ENCODE measurements at regions not wholly inside any gene's neighbourhood (a gene's known extent, or its start where the extent isn't known, plus 50 kb on each side); places are given as distances from the start of the nearest gene placed in this dataset.

DNA sequence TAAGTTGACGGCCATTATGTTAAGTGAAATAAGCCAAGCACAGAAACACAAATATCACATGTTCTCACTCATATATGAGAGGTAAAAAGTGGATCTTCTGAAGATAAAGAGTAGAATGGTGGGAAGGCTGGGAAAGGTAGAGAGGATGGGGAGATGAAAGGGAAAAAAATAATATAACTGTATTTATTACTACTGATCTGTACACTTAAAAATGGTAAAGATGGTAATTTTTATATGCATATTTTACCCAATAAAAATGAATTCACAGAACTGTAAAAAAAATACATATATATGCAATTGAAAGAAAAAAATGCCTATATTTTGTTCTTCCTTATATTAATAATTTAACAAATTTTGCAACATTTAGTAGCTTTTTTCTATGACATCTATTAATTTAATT, 694.4 kb upstream of the MARCKS start:
- ATAC-seq (ENCODE audit: low FRiP score) (no peak), DNase-seq (ENCODE audit: low spot score) (no peak)

DNA sequence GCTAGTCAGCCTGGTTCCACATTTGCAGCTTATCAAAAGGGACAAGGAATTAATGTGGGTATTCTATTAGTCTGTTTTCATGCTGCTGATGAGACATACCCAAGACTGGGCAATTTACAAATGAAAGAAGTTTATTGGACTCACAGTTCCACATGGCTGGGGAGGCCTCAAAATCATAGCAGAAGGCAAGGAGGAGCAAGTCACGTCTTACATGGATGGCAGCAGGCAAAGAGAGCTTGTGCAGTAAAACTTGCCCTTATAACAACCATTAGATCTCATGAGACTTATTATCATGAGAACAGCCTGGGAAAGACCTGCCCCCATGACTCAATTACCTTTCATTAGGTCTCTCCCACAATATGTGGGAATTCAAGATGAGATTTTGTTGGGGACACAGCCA, 689.1 kb upstream of the MARCKS start:
- TF ChIP-seq, protein P1, sequence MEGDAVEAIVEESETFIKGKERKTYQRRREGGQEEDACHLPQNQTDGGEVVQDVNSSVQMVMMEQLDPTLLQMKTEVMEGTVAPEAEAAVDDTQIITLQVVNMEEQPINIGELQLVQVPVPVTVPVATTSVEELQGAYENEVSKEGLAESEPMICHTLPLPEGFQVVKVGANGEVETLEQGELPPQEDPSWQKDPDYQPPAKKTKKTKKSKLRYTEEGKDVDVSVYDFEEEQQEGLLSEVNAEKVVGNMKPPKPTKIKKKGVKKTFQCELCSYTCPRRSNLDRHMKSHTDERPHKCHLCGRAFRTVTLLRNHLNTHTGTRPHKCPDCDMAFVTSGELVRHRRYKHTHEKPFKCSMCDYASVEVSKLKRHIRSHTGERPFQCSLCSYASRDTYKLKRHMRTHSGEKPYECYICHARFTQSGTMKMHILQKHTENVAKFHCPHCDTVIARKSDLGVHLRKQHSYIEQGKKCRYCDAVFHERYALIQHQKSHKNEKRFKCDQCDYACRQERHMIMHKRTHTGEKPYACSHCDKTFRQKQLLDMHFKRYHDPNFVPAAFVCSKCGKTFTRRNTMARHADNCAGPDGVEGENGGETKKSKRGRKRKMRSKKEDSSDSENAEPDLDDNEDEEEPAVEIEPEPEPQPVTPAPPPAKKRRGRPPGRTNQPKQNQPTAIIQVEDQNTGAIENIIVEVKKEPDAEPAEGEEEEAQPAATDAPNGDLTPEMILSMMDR (IDR thresholded peaks at IDR 0.05), result no peak
- DNase-seq (ENCODE audit: low spot score) (no peak), ATAC-seq (ENCODE audit: low FRiP score) (no peak)

More for the DNA sequence above, 694.4 kb upstream of the MARCKS start:
- TF ChIP-seq, protein P1 (IDR thresholded peaks at IDR 0.05), result no peak

DNA sequence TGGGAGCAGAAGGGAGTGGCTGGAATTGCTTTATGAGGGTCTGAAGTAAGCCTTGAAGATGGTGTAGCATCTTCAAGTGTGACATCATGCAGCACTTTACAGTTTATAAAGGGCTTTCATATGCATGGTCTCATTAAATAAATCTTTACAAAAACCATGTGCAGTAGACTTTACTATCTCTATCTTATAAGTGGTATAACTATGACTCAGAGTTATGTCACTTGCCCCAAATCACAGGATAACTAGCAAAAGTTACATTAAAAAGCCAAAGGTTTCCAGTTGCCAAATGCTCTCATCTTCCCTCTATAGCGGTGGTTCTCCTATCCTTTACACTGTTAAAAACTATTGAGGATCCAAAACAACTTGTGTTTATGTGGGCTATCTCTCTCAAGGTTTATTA, 687.7 kb upstream of the MARCKS start:
- DNase-seq (ENCODE audit: low spot score), result no peak
- no peak for ATAC-seq (ENCODE audit: low FRiP score)
- TF ChIP-seq, protein P1 (IDR thresholded peaks at IDR 0.05), result no peak

DNA sequence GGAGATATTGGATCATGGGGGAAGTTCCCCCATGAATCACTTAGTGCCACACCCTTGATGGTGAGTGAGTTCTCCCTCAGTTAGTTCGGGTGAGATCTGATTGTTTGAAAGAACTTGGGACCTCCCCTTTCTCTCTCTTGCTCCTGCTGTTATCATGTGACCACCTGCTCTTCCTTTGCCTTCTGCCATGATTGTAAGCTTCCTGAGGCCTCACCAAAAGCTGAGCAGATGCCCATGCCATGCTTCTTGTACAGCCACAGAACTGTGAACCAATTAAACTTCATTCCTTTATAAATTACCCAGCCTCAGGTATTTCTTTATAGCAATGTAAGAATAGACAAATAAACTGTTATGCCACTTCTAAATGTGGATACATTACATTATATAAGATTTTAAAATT, 686.7 kb upstream of the MARCKS start:
- DNase-seq (ENCODE audit: low spot score), result no peak
- TF ChIP-seq, protein P1 (IDR thresholded peaks at IDR 0.05), result no peak
- ATAC-seq (ENCODE audit: low FRiP score), result no peak

DNA sequence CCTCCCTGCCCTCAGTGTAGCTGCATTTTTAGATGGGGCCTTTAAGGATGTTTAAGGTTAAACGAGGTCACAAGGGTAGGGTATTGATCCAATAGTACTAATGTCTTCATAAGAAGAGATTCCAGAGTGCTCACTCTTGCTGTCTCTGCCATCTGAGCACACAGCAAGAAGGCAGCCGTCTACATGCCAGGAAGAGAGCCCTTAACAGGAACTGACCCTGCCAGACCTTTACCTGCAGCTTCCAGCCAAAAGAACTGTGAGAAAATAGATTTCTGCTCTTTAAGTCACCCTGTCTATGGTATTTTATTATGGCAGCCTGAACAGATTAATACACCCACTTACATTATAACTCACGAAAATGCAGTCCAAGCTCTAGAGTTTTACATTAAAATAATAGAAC, 685.3 kb upstream of the MARCKS start:
- ATAC-seq (ENCODE audit: low FRiP score) (no peak), DNase-seq (ENCODE audit: low spot score) (no peak)
- TF ChIP-seq, protein P1 (IDR thresholded peaks at IDR 0.05), result no peak

DNA sequence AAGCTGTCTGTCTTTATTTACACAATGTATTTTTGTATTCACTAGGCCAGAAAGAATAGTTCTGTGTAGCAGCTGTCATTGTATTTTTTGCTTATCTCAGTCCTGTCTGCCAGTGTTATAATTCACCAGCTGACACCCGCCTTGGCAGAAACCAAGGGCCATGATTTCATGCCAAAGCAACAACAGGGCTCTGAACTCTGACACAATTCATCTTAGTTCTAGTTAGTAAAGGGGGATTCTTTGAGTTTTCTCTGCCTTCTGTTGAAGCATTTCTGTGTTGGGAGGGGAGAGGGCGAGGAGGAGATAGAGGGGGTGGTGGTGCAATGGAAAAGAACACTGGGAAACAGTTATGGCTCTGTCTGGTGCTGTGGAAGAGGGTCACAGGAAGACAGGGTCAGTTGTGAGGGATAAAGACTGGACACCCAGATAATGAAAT, 684.6 kb upstream of the MARCKS start:
- no peak for ATAC-seq (ENCODE audit: low FRiP score)
- TF ChIP-seq, protein P1 (IDR thresholded peaks at IDR 0.05), result no peak
- DNase-seq (ENCODE audit: low spot score), result no peak

DNA sequence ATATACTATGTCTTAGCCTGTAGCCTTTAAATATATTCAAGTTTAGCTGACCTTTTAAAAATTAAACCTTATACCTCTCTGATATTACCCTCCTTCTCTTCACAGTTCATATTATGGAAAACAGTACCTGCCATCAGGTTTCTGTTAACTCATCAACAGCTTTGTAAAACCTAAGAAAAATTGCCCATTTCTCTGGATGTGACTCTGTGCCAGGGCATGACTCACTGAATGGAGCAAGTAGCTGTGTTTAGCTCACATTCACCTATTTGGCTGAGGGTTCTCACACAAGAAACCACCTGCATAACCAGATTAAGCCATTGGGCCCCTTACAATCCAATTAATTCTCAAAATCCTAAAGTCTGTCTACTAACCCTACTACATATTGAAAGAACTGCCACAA, 678.8 kb upstream of the MARCKS start:
- no peak for ATAC-seq (ENCODE audit: low FRiP score)
- TF ChIP-seq, protein P1 (IDR thresholded peaks at IDR 0.05), result no peak
- no peak for DNase-seq (ENCODE audit: low spot score)
